Activated CD8-positive, alpha-beta memory T cell treated with anti-CD3 and anti-CD28 coated beads for 24 hours (primary cell): ENCODE measurements at regions not wholly inside any gene's neighbourhood (a gene's known extent, or its start where the extent isn't known, plus 50 kb on each side); places are given as distances from the start of the nearest gene placed in this dataset.

ENCODE experiments used
- DNase-seq: peaks from one replicate; pipeline ENCODE4 v3.0.0-alpha.2; 2020

DNA sequence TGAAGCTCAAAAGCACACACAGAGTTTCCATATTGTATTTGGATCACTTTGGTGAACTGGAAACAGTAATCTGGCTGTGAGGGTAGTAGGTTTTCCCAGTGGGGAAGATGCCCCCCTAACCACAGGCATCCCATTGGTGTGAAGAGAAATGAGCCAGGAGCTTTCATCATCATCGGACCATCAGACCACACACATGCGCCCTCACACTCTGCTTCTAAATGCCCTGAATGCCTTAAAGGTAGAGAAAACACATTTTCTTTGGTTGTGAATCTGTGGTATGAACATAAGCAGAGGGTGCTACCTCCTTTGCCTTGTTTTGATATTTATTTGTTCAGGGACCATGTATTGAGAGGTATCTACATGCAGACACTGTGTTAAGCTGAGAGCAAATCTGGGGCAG is 79.0 kb upstream of the DNAH14 start:
- no peak for DNase-seq

DNA sequence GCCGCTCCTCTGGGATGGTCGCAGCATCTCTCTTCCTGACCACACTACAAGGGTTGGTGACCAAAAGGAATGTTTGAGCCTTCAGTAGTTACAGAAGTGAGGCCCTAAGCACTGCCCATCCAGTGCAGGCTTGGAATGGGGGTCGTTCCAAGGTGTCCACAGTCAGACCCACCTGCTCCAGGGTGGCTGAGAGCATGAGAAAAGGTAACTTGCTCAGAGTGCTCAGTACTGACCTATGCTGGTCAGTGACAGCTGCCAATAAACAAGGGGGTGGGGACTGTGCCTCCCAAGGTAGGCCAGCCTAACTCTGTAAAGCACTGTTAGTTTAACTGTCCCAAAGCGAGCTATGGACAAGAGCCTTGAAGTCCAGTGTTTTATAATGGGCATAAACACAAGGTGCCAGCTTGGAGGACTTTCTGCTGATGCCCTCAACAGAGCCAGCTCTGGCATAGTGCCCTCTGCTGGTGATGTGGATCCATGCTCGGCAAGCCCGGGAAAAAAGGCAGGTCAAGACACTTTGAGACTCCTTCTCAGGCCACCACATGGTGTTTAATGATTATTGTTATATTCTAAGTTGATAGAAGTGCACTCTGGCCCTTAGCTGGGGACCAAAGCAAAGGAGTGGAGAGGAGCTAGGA is 78.1 kb upstream of the DNAH14 start:
- peak; percentile 79 for DNase-seq

DNA sequence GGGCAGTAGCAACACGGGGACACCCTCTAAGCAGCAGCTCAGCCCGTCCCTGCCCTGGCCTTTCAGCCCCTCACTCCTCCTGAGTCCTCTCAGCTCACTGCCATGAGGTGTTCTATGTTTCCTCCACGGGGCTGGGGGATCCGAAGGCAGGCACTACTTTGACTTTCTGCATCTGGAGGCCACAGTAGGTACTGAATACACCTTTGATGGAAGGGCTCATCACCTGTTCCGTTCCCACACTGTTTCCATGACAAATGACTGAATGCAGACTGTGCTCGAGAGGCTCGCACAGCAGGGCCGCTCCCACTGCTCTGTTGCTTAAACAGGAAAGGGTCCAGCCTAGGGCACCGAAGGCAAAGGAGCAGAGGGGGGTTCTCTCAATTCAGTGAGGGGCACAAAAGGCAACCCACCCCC is 77.6 kb upstream of the DNAH14 start:
- DNase-seq, result no peak

DNA sequence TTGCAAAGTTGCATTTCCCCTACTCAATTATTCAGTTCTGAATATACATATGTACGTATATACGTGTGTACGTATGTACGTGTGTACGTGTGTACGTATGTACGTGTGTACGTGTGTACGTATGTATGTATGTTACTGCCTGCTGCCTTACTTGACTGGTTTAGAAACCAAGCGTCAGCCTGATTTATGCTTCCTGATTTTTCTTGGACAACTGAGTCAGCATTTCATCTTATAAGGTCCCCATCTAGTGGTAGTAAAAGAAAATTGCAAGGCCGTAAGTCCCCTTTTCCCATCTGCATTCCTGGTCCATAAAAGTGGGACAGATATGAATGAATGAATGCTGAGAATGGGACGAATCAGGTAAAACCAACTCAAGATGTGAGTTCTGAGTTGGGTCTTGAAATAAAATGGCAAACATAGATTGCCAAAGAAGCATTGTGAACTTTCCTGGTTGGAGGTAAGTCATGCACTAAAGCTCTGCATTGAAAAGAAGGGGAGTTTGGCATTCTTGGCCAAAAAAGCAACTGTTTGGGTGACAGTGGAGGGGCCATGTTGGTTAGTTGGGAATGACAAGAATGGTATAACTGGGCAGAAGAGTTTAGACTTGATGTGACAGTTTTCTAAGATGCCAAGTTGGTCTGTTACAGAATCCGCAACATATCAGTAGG is 76.4 kb upstream of the DNAH14 start:
- DNase-seq, result no peak

DNA sequence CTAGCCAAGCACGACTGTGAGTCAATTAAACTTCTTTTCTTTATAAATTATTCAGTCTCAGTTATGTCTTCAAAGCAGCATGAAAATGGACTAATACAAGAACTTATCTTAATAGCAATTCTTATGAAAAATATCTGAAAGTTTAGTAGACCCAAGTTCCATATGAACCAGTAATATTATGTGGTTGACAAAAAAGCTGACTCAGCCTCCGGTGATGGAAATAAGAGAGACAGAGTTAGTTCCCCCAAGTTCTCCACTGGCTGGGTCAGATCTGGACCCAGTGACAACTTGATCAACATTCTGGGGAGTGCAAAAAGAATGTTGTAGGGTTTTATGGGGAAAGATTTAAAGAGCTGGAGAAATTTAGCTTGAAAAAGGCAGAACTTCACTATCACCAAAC is 72.5 kb upstream of the DNAH14 start:
- DNase-seq, result no peak

DNA sequence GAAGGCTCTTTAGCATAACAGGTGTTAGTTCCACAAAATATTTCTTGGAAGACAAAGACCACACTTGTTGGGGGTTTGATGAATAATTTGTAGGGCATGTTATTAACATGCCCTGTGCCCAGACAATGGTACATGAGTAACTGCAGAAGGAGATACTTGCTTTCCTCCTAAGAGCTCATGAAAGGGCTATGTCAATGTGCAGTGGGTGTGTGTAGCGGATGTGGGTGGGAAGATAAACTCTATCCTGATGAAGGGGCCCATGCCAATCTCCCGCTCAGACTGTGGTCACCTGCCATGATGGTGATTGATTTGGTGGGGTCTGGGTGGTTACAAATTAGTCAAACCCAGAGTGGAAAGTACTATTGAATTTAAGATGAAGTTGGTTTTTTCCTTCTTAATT is 69.8 kb upstream of the DNAH14 start:
- DNase-seq, result no peak

DNA sequence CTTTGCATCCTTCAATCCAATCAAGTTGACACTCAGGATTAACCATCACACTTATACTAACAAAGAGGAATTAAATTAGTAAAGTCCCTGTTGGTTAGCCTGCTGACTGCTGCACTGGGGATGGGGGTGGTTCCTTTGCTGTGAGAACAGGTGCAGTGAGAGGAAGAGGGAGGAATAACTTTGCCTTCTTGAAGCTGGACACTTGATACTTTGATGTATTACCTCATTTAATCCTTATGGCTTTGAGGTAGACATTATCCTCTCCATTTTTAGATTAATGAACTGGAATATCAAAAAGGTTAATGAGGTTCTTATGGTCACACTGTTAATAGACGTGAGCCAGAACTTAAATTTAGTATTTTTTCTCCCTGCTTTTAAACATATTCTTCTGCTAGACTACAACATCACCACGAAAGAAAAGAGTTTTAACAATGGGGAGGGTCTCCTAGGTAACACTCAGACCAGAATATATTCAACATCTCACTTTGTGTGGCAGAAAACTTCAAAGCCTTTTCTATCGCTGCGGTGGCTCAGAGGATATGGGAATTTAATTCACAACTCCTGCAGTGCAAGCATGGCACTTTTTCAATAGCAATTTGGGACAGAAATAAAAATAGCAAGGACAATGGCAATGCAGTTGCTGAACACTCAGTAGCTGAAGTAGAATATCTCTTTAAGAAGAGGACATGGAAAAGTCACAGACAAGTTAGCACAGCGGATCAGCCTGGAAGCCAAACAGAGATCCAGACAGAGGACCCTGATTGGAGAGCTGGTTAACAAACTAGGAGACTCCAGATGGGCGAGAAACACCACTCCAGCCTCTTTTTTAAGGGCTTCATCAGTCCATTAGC is 68.8 kb upstream of the DNAH14 start:
- no peak for DNase-seq

DNA sequence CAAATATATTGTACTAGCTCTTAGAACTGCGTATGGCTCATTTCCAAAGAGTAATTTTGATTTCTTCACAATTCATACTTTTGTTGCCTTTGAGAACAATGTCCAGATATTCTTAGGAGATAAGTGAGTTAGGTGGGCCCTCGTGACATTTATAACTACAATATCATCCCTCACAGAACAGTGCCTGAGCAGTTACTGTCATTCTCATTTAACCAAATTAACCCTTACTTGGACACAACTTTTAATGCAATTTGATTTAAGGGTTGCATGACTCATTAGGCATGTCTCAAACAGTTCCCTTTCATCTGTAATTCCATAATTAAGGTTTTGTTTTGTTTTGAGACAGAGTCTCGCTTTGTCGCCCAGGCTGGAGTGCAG is 68.1 kb upstream of the DNAH14 start:
- DNase-seq, result no peak

DNA sequence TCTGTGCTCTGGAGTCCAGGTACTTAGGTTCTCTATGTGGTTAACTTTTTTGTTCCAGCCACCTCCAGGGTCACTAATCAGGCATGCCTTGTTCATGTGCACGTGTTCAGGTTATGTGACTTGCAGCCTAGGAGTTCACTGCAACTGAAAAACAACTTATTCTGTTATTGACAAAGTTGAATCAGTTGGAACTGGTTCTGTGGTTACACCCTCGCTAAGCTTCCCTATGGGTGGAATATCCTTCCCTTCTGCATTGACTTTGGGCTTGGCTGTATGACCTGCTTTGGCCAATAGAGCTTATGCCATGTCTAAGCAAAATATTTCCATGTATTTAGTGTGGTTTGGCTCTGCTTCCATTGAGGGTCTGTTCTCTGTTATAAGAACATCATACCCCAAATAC is 66.0 kb upstream of the DNAH14 start:
- DNase-seq, result no peak

DNA sequence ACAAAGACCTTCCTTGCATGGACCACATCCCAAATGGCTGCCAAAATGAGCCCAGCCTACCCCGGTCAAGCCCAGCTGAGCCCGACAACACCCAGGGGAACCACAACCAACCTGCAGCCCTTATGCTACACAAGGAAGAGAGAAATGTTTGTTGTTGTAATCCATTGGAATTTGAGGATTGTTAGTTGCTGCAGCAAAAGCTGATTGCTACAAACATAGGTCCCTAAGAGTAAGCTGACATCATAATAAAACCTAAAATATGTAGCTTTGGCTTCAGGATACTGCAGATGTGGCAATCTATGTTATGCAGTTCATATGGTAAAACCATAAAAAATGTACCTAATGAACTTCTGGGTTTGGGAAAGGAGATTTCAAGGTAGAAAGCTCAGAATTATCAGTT is 65.5 kb upstream of the DNAH14 start:
- DNase-seq, result no peak

DNA sequence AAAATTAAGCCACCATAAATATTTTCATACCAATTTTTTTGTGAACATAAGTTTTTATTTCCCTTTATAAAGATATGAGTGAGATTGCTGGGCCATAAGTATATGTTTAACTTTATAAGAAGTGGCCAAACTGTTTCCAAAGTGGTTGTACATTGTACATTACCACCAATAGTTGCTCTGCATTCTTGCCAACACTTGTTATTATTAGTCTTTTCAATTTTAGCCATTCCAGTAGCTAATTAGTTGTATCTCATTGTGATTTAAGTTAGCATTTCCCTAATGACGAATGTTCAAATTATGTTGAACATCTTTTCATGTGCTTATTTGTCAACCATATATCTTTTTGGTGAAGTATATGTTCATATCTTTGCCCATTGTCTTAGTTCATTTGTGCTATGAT is 64.0 kb upstream of the DNAH14 start:
- DNase-seq, result no peak

DNA sequence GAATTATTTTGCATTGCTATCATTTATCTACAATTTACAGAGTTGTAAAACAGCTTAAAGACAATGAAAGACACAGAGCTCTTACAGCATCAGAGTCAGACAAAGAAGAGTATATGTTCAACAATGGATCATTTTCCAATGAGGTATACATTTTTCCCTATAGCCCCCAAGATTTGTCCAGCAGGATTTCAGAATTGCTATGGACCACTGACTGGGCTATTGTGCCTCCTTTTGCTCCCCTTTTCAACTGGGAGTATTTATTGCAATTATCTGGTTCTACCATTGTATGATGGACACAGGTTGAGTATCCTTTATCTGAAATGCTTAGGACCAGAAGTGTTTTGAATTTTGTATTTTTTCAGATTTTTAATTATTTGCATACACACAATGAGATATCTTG is 62.5 kb upstream of the DNAH14 start:
- DNase-seq, result no peak

DNA sequence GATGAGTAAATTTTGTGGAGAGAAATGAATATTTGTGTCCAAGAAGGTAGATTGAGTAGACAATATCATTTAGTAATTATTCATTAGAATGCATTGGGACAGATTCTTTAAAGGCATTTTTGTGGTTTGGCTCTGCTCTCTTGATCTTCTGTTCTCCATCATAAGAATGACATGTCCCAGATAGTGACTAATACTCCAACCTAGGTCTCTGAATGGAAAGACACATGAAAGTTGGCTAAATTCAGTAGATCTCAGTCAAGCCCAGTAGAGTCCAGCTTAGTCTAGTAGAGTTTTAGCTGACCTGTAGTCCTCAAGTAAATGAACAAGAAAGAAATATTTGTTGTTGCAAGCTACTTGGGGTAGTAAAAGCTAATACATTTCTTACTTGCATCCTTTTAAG is 61.8 kb upstream of the DNAH14 start:
- DNase-seq, result no peak

DNA sequence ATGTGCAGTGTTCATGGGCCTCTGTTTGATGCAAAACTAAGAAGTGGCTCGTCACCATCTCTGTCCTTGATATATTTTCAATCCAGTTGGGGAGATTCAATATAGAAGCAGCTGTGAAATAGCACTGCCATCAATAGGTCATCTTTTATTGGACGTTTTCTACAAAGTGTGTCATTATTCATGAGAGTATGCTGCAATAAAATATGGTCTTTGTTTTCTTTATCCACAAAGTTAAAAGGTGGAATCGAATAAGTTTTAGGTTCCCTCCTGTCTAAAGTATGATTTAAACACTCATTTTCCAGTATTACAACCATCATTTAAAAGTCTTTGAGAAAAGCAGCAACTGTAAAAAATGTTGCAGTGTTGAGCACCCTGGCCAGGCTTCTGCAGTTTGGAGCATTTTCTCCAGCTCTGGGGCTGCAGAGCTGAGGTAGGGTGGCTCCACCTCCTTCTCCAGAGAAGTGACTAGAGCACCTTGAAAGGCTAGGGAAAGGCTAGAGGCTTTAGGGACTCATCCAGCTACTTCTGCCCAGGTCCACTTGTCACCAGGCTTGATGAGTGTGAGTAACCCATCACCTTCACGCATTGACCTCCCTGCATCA is 56.5 kb upstream of the DNAH14 start:
- DNase-seq, result no peak

DNA sequence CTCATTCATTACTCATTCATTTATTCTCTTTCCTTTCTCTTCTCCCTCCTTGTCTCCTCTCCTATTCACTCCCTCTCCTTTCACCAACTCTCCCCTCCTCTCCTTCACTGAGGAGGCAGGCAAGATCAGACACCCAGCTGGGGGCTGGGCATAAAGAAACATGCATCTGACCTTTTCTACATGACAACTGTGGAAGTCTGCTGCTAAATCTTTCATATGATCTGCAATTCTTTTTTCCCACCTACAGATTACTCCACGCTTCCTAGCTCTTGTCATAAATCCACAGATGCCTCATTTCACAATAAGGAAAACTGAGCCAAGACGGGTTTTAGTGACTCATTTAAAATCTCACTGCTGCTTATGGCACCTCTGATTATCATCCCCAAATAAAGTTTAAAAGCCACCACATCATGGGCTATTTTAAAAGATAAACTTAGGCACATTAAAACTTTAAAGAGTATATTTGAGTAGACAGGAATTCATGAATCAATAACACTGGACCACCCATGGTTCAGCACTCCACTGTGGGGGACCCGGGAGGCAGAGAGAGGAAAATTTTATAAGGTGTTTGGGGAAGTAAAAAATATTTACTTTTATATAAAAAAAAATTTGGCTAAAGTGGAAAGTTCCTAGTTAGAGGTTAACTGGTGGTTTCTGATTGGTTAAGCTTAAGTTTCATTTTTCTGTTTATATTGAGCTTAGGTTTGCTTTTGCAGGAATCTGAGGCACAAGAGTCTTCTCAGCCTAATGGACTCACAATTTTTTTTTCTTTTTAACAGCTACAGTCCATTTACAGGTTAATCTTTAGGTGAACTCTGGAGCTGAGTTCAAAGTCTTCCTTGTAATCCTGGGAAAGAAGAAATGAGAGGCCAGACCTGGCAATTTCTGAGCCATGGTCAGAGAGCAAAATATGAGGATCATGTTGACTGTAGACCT is 55.8 kb upstream of the DNAH14 start:
- DNase-seq, result no peak

DNA sequence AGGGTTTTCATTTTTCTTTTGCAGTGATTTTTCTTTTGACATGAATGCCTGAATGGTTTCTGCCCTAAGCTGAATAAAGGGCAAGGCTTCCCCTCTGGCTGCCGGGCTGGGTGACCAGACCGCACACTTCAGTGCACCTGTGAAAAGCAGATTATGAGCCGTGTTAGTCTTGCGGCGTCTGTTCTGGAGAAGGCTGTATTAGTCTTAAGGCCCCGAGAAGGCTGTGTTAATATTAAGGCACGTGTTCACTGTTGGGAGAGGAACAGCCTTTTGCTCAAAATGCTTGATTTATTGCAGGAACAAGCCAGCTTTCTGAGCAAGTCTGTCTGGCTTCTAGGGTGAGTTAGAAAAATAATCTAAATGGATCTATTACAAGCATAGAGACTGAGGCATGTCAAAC is 54.7 kb upstream of the DNAH14 start:
- DNase-seq, result no peak

DNA sequence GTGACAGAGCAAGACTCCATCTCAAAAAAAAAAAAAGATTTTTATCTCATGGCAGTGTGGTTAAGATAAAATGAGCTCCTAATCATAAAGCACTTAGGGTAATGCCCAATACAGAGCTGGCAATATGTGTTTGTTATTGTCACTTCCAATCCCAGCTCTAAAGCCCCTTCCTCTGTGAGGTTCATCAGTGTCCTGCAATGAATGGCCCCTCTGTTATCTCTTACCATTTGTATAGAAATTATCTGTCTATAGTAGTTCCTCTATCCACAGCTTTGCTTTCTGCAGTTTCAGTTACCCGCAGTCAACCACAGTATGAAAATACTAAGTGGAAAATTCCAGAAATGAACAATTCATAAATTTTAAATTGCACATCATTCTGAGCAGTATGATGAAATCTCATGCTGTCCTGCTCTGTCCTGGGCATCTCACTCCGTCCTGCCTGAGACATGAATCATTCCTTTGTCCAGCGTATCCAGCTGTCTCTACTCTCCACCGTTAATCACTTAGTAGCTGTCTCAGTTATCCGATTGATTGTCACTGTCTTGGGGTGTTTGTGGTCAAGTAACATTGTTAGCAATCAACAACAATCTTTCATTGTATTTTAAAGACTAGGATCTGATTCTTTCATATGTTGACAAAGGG is 50.2 kb upstream of the DNAH14 start:
- no peak for DNase-seq
